ENCODE measurements at regions not wholly inside any gene's neighbourhood (a gene's known extent, or its start where the extent isn't known, plus 50 kb on each side); places are given as distances from the start of the nearest gene placed in this dataset.

DNA sequence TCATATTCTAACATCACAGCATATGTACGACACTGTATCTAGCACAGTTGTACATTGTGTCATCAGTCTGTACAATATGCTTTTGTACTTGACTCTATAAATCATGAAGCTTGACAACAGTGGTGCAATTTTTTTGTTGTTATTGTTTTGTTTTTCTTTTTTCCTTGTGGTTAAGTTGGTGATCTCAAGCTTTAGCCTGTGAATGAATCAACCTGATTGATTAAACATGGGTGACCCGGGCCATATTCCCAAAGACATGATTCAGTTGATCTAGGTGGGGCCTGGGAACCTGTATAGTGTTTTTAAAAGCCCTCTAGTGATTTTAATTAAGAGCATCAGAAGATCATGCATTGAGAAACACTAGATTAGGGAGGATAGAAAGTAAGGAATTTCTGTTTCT is 101.8 kb upstream of the AADACL2 start:
- TF ChIP-seq POLR2AphosphoS5 (IDR thresholded peaks at IDR 0.05; ENCODE audit: low read depth, low read length), result no peak
- TF ChIP-seq, protein P1, sequence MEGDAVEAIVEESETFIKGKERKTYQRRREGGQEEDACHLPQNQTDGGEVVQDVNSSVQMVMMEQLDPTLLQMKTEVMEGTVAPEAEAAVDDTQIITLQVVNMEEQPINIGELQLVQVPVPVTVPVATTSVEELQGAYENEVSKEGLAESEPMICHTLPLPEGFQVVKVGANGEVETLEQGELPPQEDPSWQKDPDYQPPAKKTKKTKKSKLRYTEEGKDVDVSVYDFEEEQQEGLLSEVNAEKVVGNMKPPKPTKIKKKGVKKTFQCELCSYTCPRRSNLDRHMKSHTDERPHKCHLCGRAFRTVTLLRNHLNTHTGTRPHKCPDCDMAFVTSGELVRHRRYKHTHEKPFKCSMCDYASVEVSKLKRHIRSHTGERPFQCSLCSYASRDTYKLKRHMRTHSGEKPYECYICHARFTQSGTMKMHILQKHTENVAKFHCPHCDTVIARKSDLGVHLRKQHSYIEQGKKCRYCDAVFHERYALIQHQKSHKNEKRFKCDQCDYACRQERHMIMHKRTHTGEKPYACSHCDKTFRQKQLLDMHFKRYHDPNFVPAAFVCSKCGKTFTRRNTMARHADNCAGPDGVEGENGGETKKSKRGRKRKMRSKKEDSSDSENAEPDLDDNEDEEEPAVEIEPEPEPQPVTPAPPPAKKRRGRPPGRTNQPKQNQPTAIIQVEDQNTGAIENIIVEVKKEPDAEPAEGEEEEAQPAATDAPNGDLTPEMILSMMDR (IDR thresholded peaks at IDR 0.05; ENCODE audit: control extremely low read depth in 1 of 3, insufficient read depth in 1 of 3, low read depth in 1 of 3, low read length in 3 of 3), result no peak
- TF ChIP-seq, protein P2, sequence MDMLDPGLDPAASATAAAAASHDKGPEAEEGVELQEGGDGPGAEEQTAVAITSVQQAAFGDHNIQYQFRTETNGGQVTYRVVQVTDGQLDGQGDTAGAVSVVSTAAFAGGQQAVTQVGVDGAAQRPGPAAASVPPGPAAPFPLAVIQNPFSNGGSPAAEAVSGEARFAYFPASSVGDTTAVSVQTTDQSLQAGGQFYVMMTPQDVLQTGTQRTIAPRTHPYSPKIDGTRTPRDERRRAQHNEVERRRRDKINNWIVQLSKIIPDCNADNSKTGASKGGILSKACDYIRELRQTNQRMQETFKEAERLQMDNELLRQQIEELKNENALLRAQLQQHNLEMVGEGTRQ (IDR thresholded peaks at IDR 0.05; ENCODE audit: low read length), result no peak
